GM18520 (cell line): ENCODE measurements at regions not wholly inside any gene's neighbourhood (a gene's known extent, or its start where the extent isn't known, plus 50 kb on each side); places are given as distances from the start of the nearest gene placed in this dataset.

Source experiments
- ATAC-seq: cut with Tn5 transposase; IDR thresholded peaks from one replicate; pipeline ENCODE4 v1.9.1; 2021; ENCODE audit not compliant: unreplicated experiment

DNA sequence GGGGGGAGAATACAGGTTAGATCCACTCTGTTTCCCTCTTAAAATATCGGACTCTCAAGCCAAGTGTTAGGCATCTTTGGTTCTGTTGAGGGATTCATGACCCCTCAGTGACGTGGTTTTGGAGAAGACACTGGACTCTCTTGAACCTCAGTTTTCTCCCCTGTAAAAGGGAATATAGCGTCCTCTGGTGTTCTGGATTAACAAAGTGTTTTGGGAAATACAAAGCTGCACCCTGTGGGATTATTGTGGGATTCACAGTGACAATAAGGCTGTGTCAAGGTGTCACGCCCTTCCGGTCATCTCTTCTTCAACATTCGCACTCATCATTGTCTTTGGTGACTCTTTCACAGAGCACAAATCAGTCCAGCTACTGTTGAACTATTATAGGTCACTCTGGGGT, 139.0 kb downstream of the IRX1 start:
- ATAC-seq: no peak

DNA sequence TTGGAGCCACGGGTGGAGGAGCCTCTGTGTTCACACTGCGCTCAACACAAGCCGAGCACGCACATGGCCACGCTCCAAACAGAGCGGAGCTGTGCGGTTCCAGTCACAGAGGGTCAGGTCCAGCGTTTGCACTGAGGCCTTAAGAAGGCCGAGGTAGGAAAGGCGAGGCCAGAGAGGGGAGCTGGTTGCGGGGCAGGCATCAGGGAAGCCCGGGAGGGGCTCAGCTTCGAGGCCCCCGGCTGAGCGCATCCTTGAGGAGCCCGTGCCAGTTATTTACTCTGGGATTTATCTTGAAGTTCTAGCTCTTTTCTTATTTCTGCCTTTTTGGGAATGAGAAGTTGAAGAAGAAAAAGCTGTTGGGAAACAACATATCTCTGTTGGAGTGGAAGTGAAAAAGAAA, 140.8 kb downstream of the IRX1 start:
- no peak for ATAC-seq

DNA sequence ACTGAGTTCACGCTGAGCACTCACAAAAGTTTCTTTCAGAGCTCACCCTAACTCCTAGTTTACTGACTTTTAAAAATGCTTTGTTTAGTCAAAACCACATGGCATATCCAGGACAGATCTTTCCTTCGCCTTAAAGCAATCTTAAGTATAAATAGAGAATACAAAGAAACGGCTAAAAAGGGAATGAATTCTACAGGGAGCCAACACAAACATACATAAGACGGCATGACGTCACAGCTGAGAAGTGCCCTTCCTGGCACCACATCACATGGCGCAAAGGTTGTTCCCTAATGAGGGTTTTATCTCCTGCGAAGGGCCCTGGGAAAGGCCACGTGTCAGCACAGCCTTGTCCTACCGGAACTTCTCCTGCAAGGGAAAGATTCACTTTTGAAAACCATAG, 141.3 kb downstream of the IRX1 start:
- no peak for ATAC-seq

- no peak for ATAC-seq
These were observed 143.3 kb downstream of the IRX1 start for GRCh38 chr5:3738919-3739318.

DNA sequence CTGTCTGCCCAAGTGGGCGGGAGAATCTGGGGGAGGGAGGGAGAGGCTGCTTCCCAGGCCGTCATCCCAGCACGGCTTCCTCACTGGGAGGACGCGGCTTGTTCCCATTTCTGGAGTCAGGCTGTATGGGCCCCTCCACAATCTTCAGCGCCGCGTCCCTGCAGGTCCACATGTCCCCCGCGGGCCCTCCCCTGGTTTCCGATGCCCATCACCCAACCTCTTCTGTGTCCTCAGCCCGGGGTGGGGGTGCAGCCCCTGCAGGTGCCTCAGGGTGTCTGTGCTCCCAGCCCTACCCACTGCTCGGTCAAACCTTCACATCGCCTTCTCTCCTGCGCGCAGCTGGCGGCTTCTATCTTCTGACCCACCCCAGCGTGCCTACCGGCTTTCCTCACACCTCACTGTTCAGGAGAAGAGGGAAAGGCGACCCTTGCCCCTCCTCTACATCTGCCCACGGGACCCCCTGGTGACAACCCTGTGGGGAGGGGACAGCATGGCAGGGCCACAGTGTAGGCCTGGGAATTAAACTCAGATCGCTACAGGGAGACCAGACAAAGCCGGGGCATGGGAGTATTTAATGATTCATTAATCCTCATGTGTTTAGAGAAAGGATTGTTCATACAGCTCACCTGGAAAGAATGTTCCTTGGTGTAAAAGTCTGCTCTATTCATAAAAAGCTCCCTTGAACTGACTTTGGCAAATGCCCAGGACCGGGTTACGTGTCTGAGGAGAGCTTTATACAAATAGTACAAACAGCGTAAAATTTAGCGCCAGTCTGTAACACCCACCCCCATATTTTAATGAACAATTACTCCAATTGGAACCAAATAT, 145.1 kb downstream of the IRX1 start:
- no peak for ATAC-seq

GRCh38 chr5:3741374-3741770, 145.7 kb downstream of the IRX1 start:
- ATAC-seq: no peak

DNA sequence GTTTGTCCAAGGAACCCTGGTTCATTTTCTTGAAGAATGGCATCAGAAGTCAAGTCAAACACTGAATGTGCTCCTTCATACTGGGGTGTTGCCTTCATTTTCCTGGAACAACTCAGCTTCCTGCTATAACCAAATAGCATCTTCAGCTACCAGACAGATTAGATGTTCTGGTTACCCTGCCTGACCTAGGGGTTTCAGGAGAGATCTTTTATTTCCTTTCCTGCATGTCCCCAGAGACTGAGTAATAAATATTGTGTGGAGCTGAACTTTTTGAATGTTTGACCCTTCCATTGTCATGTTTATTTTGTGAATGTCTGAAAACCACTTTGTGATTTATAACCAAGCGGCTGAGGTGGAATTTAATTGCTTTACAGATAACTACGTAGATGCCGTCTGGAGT, 147.1 kb downstream of the IRX1 start:
- ATAC-seq: no peak

DNA sequence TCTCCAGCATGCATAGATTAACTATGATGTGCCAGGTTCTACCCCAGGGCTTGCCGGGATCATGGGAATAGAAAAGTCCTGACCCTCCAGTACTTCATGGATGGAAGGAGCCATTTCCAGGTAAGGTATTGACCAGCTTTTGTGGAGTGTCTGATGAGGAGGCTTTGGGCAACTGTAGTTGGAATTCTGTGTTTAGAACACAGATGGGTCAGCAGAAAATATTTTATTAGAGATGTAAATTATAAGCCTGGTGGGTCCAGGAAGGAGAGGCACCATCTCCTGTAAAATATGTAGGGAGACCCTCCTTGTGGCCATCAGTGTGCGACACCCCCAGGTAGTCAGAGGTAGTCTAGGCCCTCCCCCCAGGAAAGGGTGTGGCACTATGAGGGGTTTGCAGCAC, 156.2 kb downstream of the IRX1 start:
- ATAC-seq: no peak

- ATAC-seq: no peak
These were observed 182.4 kb downstream of the IRX1 start for GRCh38 chr5:3778000-3778550.

- no peak for ATAC-seq
These were observed 183.3 kb downstream of the IRX1 start for GRCh38 chr5:3778945-3779344.

DNA sequence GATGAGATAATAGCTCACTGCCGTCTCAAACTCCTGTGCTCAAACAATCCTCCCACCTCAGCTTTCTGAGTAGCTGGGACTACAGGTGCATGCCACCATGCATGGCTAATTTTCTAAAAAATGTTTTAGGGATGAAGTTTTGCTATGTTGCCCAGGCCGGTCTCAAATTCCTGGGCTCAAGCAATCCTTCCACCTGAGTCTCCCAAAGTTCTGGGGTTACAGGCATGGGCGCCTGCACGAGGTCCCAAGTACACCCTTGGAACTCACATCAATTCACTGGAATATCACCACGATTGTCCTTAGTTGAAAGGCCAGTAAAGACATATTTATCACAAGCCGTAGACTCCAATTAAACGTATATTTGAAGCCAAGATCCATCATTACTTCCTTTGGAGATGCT, 184.6 kb downstream of the IRX1 start:
- ATAC-seq: no peak

- ATAC-seq: no peak
These were observed 185.3 kb downstream of the IRX1 start for GRCh38 chr5:3780907-3781306.

GRCh38 chr5:3784854-3785253, 189.2 kb downstream of the IRX1 start:
- ATAC-seq: no peak

DNA sequence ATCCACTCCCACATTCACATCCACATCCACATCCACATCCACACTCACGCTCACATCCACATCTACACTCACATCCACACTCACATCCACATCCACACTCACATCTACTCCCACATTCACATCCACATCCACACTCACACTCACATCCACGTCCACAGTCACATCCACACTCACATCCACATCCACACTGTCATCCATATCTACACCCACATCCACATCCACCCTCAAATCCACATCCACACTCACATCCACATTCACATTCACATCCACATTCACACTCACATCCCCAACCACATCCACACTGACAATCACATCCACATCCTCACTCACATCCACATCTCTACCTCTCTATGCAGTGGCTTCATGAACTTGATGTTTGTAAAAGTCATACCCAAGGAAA, 190.5 kb downstream of the IRX1 start:
- ATAC-seq: no peak

GRCh38 chr5:3786891-3787430, 191.3 kb downstream of the IRX1 start:
- ATAC-seq: no peak

- no peak for ATAC-seq
These were observed 192.0 kb downstream of the IRX1 start for GRCh38 chr5:3787604-3788003.

DNA sequence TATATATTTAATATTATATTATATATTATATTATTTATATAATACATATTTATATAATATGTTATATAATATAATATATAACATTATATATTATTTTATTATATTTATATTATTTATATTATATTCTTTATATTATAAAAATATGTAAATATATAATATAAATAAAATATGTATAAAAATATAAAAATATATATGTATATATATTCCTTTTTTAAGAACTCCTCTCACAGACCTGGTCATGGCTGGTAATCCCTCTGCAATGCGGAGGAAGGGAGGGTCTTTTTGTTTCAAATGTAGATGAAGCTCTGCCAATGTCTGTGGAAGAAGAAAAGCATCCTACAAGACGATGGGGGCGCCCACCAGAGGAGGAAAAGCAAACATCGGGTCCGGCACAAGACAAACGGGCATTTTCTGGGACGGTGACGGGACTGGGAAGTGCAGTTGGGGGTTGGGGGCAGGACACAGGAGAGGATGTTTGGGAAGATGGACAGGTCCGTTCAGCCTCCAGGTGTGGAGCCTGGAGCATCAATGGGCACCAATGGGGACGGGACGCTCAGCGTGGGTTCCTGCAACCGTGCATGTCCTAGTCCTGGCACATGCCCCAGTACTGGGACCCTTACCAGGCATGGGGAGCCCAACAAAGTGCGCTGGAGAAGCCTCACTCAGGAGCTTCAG, 194.0 kb downstream of the IRX1 start:
- ATAC-seq: no peak

DNA sequence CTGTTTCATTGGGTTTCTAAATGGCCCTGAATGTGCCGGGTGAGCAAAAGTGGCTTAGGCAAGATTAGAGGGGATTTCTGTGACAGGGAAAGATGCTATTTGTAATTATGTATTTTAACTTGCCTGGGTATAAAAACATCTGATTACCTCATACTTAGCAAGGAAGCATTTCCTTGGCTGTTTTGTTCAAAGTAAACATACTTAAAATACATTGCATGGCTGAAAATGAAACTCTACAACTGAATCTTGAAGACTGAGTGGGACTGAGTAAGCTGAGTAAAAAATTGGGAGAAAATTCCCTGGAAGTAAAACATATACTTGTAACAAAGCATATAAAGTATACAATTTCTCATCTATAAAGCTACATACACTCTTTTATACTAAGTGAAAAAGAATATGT, 197.5 kb downstream of the IRX1 start:
- ATAC-seq: no peak

GRCh38 chr5:3794611-3795010, 199.0 kb downstream of the IRX1 start:
- ATAC-seq: no peak

DNA sequence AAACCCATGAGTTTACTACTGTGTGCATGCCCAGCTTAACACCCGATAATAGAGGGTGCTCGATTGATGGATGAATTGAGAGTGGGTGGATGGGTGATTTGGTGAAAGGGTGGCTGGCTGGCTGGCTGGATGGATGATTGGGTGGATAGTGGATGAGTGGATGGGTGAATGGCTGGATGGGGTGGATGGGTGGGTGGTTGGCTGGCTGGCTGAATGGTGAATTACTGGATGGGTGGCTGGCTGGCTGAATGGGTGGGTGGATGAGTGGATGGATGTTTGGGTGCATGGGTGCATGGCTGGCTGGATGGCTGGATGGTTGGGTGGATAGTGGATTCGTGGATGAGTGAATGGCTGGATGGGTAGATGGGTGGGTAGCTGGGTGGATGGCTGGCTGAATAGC, 201.1 kb downstream of the IRX1 start:
- no peak for ATAC-seq

DNA sequence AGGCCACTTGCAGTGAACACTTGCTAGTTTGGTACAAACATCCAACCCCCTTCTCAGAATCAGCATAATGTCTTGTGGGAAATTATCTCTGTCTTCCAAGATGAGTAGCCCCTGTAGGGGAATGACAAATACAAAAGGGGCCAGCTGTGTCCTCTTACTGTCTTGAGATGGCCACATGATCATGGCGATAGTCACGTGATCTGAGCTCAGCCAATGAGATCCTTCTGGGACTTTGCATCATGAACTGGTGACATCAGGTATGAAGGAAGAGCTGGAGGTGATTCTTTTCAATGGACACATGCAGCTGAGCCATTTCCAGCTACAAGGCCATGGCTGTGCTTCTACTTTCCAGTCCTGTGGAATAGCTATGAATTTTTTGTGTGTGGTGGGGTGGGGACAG, 206.3 kb downstream of the IRX1 start:
- no peak for ATAC-seq

DNA sequence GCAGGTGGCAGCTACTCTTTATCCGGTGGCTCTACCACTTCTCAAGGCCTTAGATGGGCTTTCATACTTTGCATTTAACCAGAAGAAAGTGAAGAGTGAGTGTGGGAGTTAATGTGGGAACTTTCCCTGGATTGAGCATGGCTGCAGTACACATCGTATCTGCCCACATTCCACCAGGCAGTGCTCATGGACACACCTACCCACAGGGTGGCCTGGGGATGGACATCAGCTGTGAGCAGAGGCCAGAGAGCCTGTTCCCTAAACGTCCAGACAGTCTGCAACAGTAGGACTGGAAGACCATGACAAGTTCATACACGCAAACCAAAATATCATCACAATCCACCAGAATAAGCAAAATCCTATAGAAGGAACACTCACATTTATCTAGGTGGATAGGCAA, 213.8 kb downstream of the IRX1 start:
- ATAC-seq: no peak
